ENCODE measurements at regions not wholly inside any gene's neighbourhood (a gene's known extent, or its start where the extent isn't known, plus 50 kb on each side); places are given as distances from the start of the nearest gene placed in this dataset.

GRCh38 chr11:92475819-92476218 lies 251.2 kb downstream of the FAT3 start:
- TF ChIP-seq, protein P1, sequence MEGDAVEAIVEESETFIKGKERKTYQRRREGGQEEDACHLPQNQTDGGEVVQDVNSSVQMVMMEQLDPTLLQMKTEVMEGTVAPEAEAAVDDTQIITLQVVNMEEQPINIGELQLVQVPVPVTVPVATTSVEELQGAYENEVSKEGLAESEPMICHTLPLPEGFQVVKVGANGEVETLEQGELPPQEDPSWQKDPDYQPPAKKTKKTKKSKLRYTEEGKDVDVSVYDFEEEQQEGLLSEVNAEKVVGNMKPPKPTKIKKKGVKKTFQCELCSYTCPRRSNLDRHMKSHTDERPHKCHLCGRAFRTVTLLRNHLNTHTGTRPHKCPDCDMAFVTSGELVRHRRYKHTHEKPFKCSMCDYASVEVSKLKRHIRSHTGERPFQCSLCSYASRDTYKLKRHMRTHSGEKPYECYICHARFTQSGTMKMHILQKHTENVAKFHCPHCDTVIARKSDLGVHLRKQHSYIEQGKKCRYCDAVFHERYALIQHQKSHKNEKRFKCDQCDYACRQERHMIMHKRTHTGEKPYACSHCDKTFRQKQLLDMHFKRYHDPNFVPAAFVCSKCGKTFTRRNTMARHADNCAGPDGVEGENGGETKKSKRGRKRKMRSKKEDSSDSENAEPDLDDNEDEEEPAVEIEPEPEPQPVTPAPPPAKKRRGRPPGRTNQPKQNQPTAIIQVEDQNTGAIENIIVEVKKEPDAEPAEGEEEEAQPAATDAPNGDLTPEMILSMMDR (IDR thresholded peaks at IDR 0.05): no peak
- no peak for TF ChIP-seq ZFX (IDR thresholded peaks at IDR 0.05; ENCODE audit: borderline replicate concordance)
